ENCODE measurements at regions not wholly inside any gene's neighbourhood (a gene's known extent, or its start where the extent isn't known, plus 50 kb on each side); places are given as distances from the start of the nearest gene placed in this dataset.
A peak's percentile ranks its signal among the peaks of the same experiment; 100 is the strongest.
"Not testable (repeated sequence)": the region's sequence is repeated elsewhere in the genome, so short reads cannot be mapped to it uniquely, and the experiment has no call there.

DNA sequence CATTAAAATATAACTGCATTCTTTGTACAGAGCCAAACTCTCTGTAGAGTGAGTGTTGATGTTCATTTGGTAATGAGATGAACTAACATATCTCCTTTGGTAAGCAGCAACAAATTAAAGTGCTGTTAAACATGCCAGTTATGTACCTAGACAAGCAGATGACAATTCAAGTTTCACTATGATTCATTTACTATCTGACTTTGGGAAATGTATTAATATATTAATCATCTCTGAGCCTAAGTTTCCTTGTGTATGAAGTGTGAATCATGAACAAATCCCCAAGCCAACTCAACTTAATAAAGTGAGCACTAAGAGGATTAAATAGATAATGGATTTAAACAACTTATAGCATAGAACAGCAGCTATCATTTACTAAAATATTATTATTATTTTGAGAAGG, 1044.2 kb downstream of the GLUD2 start:
- intact Hi-C loops (cut with micrococcal nuclease), result no loop called here
- ATAC-seq (no peak), DNase-seq (no peak)

DNA sequence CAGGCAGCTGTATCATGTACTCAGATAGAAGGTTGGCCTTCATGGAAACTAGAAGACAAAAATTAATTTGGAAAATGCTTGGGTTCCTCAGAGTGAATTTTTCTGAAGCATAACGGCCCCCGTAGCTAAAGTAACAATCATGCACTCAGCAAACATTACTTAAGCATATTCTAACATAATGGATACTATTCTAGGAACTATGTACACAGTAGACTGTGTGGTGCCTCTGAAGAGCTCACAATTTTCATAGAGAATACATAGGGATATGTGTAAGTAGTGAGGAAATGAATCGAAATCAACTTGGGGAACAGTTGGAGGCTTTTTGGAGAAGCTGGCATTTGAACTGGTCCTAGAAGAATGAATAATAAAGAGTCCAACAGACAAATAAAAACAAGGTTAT, 1045.0 kb downstream of the GLUD2 start:
- no peak for ATAC-seq
- intact Hi-C loops (cut with micrococcal nuclease), result no loop called here
- DNase-seq, result no peak

DNA sequence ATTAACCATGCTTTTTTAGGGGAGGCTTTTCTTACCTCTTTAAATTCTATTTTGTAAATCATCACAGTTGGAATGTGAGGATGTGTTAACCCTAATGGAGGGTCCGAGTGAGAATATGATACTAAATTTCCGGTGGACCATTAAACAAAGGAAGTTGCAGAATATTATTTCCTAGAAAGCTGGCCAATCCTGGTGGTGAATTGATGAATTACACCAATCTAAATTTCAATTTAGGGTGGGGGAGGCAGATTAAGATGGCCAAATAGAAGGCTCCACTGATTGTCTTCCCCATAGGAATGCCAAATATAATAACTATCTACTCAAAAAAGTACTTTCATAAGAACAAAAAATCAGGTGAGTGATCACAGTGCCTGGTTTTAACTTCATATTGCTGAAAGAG, 1045.6 kb downstream of the GLUD2 start:
- intact Hi-C loops (cut with micrococcal nuclease), result no loop called here
- ATAC-seq (no peak), DNase-seq (no peak)

DNA sequence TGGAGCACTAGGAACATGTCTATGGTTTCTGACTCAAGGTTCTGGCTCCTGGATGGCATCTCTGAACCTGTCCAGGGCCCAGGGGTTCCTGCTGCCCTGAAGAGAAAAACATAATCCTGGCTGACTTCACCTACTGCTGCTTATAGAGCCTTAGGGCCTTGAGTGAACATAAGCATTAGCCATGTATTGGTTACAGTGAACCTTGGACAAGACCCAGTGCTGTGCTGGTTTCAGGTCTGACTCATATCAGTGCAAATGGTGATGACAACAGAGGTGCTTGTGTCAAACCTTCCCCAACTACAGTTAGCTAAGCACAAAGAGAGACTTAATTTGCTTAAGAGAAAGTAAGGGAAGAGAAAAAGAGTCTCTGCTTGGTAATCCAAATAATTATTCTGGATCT, 1047.2 kb downstream of the GLUD2 start:
- DNase-seq, result no peak
- ATAC-seq, result no peak
- intact Hi-C loops (cut with micrococcal nuclease), result no loop called here

DNA sequence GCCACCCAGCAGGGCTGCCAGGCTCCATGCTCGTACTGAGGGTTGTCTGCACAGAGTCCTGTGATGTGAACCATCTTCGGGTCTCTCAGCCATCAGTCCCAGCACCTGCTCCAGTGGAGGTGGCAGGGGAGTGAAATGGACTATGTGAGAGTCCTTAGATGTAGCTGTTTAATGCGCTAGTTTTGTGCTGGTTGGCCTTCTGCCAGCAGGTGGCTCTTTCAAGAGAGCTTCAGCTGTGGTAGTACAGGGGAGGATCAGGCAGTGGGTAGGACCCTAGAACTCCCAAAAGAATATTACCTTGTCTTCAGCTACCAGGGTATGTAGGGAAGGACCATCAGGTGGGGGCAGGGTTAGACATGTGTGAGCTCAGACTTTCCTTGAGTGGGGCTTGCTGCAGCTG, 1066.0 kb downstream of the GLUD2 start:
- no peak for DNase-seq
- no peak for ATAC-seq
- intact Hi-C loops (cut with micrococcal nuclease), result no loop called here

DNA sequence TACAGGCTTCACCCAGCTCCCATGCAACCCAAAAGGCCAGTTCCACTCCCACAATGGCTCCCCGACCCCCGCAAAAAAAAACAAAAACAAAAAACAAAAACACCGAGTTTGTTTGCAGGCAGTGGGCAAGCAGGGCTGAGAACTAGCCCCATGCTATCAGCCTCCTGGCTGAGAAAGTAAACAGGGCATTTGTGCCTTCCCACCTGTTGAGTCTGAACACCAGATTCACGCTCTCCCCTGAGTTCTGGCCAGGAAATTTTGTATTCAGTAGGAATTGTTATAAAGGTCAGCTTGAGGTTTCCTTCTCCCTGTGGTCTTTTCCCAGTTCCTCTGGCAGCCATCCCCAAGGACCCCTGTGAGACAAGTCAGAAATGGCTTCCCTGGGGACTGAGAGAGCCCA, 1066.5 kb downstream of the GLUD2 start:
- no peak for DNase-seq
- intact Hi-C loops (cut with micrococcal nuclease), result no loop called here
- no peak for ATAC-seq

DNA sequence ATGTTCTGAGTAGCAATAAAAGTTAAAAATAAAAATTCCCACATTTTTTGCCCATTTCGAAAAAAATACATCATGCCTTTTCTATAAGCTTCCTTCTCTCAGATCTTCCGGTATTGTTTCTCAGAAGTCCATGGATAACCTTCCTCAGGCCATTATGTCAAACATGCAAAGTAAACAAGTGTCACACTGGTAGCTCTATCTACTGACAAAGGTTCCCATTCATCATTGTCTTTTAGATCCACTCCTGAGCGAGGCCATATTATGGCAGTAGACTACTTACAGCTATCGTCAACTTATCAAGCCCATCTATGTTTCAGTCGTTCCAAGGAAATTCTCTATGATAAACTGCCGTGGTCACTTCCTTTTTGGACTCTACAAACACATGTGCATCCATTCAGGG, 1068.2 kb downstream of the GLUD2 start:
- DNase-seq (no peak), ATAC-seq (no peak)
- intact Hi-C loops (cut with micrococcal nuclease), result no loop called here

DNA sequence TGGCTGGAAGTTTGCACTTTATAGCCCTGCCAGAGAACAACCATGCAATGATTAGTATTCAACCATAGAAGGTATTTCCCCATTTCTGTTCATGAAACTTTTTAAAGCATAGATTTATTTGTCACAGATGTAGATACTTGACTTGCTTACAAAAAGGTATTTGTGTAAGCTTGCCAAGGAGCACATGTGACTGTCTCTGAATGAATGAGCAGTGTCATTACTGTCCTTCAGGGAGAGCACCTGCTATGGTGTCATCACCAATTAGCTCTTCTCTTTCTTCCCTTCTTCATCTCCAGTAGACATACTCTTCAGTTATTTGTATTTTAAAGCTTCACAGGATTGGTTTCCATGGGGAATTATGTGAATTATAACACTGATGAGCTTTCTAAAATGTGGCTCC, 1064.7 kb upstream of the GRIA3 start:
- DNase-seq (no peak), ATAC-seq (no peak)
- intact Hi-C loops (cut with micrococcal nuclease), result no loop called here

DNA sequence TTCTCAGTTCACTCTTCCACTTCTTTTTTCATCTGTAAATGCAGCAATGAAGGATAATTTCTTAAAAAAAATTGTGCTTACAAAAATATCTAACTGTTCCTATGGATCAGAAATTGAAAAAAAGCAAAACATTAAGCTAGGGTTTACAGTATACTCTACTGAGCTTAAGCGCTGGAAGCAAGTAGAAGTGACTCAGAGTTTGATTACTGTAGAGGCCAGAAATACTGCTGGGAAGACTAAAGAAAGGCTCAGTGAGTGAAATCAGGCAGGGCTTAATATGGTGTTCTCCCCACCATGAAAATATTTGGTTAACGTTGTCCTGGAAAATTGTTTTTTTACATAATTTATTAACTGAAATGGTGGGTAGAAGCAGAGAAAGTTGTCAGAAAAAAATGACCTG, 1061.8 kb upstream of the GRIA3 start:
- DNase-seq, result no peak
- intact Hi-C loops (cut with micrococcal nuclease), result no loop called here
- no peak for ATAC-seq

DNA sequence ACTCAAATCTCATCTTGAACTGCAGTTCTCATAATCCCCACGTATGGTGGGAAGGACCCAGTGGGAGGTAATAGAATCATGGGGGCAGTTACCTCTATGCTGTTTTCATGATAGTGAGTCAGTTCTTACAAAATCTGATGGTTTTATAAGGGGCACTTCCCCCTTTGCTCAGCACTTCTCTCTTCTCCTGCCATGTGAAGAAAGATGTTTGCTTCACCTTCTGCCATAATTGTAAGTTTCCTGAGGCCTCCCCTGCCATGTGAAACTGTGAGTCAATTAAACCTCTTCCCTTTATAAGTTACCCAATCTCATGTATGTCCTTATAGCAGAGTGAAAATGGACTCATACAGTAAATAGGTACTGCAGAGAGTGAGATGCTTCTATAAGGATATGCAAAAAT, 1050.6 kb upstream of the GRIA3 start:
- DNase-seq (no peak), ATAC-seq (no peak)
- intact Hi-C loops (cut with micrococcal nuclease), result no loop called here

DNA sequence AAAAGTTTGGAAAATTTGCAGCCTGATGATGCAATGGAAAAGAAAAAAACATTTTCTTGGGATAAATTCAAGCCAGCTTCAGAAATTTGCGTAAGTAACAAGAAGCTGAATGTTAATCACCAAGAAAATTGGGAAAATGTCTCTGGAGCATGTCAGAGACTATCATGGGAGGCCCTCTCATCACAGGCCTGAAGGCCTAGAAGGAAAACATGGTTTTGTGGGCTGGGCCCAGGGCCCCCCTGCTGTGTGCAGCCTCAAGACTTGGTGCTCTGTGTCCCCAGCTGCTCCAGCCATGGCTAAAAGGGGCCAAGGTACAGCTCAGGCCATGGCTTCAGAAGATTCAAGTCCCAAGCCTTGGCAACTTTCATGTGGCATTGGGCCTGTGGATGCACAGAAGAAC, 1049.8 kb upstream of the GRIA3 start:
- ATAC-seq (peak; percentile 65), DNase-seq (peak; percentile 36)
- intact Hi-C loops (cut with micrococcal nuclease), result no loop called here

DNA sequence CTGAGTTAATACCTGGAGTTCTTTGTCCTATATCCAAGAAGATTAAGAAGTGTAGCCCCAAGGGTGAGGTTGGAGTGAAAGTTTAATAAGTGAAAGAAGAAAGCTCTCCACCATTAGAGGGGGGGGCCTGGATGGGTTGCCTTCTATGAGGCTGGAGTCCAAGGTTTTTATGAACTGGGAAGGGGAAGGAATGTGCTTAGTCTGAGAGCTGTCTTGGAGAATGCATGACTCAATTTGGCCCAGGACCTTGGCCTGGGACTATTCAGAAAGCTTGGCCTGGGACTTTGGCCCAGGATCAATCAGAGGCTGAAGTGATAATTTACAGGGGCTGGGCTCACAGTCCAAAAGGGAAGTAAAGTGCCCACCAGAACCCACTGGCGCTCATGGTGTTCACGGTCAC, 1049.0 kb upstream of the GRIA3 start:
- ATAC-seq (peak; percentile 69), DNase-seq (no peak)
- intact Hi-C loops (cut with micrococcal nuclease), result no loop called here

DNA sequence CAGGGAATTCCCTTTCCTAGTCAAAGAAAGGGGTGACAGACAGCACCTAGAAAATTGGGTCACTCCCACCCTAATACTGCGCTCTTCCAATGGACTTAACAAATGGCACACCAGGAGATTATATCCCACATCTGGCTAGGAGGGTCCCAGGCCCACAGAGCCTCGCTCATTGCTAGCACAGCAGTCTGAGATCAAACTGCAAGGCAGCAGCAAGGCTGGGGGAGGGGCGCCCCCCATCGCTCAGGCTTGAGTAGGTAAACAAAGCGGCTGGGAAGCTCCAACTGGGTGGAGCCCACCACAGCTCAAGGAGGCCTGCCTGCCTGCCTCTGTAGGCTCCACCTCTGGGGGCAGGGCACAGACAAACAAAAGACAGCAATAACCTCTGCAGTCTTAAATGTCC, 1043.9 kb upstream of the GRIA3 start:
- DNase-seq; ATAC-seq; intact Hi-C loops (cut with micrococcal nuclease): not testable (repeated sequence)

DNA sequence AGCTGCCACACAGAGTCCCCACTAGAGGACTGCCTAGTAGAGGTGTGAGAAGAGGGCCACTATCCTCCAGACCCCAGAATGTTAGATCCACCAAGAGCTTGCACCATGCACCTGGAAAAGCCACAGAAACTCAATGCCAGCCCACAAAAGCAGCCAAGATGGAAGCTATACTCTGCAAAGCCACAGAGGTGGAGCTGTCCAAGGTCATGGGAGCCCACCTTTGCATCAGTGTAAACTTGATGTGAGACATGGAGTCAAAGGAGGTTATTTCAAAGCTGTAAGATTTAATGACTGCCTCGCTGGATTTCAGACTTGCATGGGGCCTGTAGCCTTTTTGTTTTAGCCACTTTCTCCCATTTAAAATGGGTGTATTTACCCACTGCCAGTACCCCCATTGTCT, 1030.1 kb upstream of the GRIA3 start:
- DNase-seq (no peak), ATAC-seq (no peak)
- intact Hi-C loops (cut with micrococcal nuclease), result no loop called here

DNA sequence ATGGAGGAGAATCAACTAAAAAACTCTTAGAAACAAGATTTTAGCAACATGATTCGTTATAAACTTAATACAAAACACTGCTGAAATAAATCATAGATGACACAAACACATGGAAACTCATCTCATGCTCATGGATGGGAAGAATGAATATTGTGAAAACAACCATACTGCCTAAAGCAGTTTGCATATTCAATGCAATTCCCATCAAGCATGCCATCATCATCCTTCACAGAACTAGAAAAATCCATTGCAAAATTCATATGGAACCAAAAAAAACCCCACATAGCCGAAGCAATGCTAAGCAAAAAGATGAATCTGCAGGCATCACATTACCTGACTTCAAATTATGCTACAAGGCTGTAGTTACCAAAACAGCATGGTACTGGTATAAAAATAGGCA, 1015.8 kb upstream of the GRIA3 start:
- DNase-seq (no peak), ATAC-seq (no peak)
- intact Hi-C loops (cut with micrococcal nuclease), result no loop called here

DNA sequence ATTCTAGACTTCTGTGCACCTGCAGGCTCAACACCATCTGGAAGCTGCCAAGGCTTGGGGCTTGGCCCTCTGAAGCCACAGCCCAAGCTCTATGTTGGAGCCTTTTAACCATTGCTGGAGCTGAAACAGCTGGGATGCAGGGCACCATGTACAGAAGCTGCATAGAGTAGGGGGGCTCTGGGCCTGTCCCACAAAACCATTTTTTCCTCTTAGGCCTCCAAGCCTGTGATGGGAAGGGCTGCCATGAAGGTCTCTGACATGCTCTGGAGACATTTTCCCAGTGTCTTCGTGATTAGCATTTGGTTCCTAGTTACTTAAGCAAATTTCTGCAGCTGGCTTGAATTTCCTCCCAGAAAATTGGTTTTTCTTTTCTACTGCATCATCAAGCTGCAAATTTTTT, 999.3 kb upstream of the GRIA3 start:
- no peak for DNase-seq
- ATAC-seq, result no peak
- intact Hi-C loops (cut with micrococcal nuclease), result no loop called here

DNA sequence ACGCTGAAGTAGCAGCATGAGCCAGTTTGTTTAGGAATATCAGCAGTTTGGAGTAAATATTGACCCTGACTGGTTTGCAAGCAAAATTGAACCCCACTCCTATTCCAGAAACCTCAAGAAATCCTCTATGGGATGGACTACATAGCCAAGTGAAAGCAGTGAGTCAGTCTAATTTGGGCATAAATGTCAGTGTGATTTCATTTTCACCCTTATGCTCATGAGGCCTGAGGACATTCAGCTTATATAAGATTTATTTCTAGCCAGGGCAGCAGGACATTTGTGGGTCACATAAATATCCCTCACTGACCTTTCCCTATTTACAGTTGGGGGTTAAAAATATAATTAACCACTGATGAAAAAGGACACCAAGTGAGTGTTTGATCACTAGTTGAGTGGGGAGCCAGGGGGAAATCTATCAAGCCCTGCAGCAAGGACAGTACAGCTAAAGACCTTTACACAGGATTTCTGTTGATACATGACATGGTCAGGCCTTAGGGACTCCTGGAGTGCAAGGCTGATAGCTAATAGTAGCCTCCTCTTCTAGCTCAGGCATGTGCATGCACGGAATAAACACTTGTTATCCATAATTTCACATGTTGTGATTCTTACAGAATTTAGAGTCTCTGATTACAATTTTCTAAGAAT, 996.9 kb upstream of the GRIA3 start:
- DNase-seq (no peak), ATAC-seq (peak; percentile 62)
- intact Hi-C loops (cut with micrococcal nuclease), result no loop called here

DNA sequence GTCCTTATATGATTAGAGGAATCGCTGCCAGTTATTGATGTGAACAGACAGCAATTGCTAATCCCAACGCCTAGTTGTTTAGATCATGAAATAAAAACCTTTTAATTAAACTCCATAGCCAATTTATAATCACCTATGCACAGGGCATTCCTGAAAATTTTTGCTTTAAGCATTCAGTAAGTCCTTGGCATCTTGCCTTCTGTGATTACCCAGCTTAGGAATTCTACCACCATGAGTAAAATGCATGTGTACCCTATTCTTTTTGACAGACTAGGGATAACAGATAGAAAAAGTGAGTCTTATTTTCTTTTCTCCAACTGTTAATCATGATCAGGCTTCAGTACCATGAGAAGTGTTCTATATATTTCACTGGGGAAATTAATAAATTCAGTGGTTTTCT, 995.3 kb upstream of the GRIA3 start:
- intact Hi-C loops (cut with micrococcal nuclease), result no loop called here
- no peak for DNase-seq
- no peak for ATAC-seq

DNA sequence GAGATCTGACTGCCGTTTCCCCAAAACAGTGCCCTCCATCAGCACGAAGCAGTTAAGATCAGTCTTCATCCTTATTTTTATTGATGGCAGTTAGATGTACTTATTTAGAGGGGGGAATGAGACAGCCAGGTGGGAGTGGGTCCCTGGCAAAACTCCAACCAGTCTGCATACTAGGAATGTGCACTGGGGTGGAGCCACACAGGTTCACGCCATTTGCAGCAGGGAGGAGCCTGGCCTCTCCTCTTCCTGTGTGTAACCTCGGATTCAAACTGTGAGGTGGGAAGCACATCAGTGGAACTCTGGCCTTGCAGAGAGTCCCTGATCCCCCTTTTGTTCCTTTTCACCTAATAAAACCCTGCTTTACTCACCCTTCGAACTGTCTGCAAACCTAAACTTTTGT, 987.7 kb upstream of the GRIA3 start:
- no peak for ATAC-seq
- DNase-seq, result no peak
- intact Hi-C loops (cut with micrococcal nuclease), result no loop called here

DNA sequence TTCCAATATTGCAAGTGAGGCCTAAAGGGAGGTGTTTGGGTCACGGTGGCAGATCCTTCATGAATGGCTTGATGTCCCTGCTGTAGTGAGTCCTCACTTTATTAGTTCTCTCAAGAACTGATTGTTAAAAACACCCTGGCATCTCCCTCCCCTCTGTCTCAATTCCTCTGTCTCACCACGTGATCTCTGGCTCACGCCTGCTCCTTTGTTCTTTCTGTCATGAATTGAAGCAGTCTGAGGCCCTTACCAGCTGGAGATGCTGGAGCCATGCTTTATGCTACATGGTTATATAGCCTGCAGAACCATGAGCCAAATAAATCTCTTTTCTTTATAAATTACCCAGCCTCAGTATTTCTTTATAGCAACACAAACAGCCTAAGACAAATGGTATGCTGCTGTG, 980.7 kb upstream of the GRIA3 start:
- no peak for ATAC-seq
- no peak for DNase-seq
- intact Hi-C loops (cut with micrococcal nuclease), result no loop called here

DNA sequence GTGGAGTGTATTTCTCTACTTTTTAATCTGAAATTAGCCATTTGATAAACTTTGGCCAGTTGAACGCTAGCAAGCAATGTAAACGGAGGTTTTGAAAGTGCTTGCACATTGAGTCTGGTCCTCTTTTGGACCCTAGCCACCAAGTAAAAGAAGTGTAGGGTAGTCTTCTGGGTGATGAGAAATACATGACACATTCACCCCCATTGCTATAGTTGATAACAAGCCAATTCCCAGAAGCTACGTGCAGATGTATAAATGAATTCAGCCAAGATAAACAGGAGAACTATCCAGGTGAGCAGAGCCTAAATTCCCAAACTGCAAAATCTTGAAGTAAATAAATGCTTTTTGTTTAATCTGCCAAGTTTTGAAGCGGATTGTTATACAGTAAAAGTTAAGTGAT, 965.4 kb upstream of the GRIA3 start:
- ATAC-seq (no peak), DNase-seq (no peak)
- intact Hi-C loops (cut with micrococcal nuclease), result no loop called here

DNA sequence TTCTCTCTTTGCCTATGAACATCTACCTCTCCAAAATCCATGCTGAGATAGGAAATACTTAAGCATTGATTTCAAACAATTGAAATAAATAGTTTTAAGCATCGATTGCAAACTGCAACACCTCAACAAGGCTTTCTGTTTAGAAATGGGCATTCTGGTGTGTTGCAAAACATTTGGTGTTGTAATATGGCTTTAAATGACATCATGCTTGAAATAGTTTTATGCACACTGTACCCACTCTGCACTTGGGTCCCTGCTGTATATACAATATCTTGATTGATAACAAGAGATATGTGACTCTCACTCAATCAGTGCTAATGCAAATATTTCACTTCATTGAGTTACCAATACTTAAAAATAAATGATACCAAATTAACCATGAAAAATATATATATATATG, 964.9 kb upstream of the GRIA3 start:
- intact Hi-C loops (cut with micrococcal nuclease), result no loop called here
- ATAC-seq, result no peak
- no peak for DNase-seq

Data from left ventricle myocardium superior (tissue), 1 donor.